ENCODE measurements at regions not wholly inside any gene's neighbourhood (a gene's known extent, or its start where the extent isn't known, plus 50 kb on each side); places are given as distances from the start of the nearest gene placed in this dataset.

- Mint-ChIP-seq H3K9me3 (peaks cover 12% of the 10 kb centered on the region), H3K36me3 (ENCODE audit: low read depth) (no peaks in the 10 kb centered on the region), H3K4me1 (ENCODE audit: low read depth) (no peaks in the 10 kb centered on the region), H3K27me3 (no peaks in the 10 kb centered on the region), H3K27ac (no peak overlapping the region), H3K4me3 (no peak overlapping the region)
- intact Hi-C loops (cut with micrococcal nuclease), result no loop called here
- CTCF ChIA-PET, result no interaction called here
- TF ChIP-seq CTCF (IDR thresholded peaks at IDR 0.05), result no peak
- no peak for DNase-seq
- POLR2A ChIA-PET, result no interaction called here
- no peak for ATAC-seq
Measured at GRCh38 chr12:60995256-60995825, 1264.9 kb upstream of the USP15 start.

- no peaks in the 10 kb centered on the region for H3K27me3 Mint-ChIP-seq
- no peak overlapping the region for H3K4me3 Mint-ChIP-seq
- H3K9me3 Mint-ChIP-seq, result peaks cover 16% of the 10 kb centered on the region
- CTCF ChIA-PET, result no interaction called here
- intact Hi-C loops (cut with micrococcal nuclease), result no loop called here
- TF ChIP-seq CTCF (IDR thresholded peaks at IDR 0.05), result no peak
- no peaks in the 10 kb centered on the region for H3K36me3 Mint-ChIP-seq (ENCODE audit: low read depth)
- H3K4me1 Mint-ChIP-seq (ENCODE audit: low read depth), result no peaks in the 10 kb centered on the region
- ATAC-seq (no peak), DNase-seq (no peak)
- POLR2A ChIA-PET, result no interaction called here
- no peak overlapping the region for H3K27ac Mint-ChIP-seq
Measured at GRCh38 chr12:60997869-60998378, 1262.3 kb upstream of the USP15 start.

- peaks cover 3% of the 10 kb centered on the region for H3K9me3 Mint-ChIP-seq
- no peak for ATAC-seq
- H3K27ac Mint-ChIP-seq, result no peak overlapping the region
- no peak for DNase-seq
- no peak for TF ChIP-seq CTCF (IDR thresholded peaks at IDR 0.05)
- POLR2A ChIA-PET, result no interaction called here
- no peak overlapping the region for H3K4me3 Mint-ChIP-seq
- intact Hi-C loops (cut with micrococcal nuclease), result no loop called here
- H3K36me3 Mint-ChIP-seq (ENCODE audit: low read depth), result no peaks in the 10 kb centered on the region
- CTCF ChIA-PET, result no interaction called here
- no peaks in the 10 kb centered on the region for H3K4me1 Mint-ChIP-seq (ENCODE audit: low read depth)
- H3K27me3 Mint-ChIP-seq, result no peaks in the 10 kb centered on the region
Measured at GRCh38 chr12:61009192-61009591, 1251.0 kb upstream of the USP15 start.

GRCh38 chr12:61011767-61012423 lies 1248.3 kb upstream of the USP15 start:
- POLR2A ChIA-PET, result no interaction called here
- no peaks in the 10 kb centered on the region for H3K4me1 Mint-ChIP-seq (ENCODE audit: low read depth)

More at GRCh38 chr12:61011767-61012423, 1248.3 kb upstream of the USP15 start:
- H3K9me3 Mint-ChIP-seq, result peaks cover 3% of the 10 kb centered on the region
- intact Hi-C loops (cut with micrococcal nuclease), result no loop called here
- TF ChIP-seq CTCF (IDR thresholded peaks at IDR 0.05), result no peak
- CTCF ChIA-PET, result no interaction called here
- H3K27ac Mint-ChIP-seq, result no peak overlapping the region
- no peaks in the 10 kb centered on the region for H3K27me3 Mint-ChIP-seq
- DNase-seq (no peak), ATAC-seq (no peak)
- no peaks in the 10 kb centered on the region for H3K36me3 Mint-ChIP-seq (ENCODE audit: low read depth)
- H3K4me3 Mint-ChIP-seq, result no peak overlapping the region
